NCI-H1694 (cell line): ENCODE measurements at regions not wholly inside any gene's neighbourhood (a gene's known extent, or its start where the extent isn't known, plus 50 kb on each side); places are given as distances from the start of the nearest gene placed in this dataset.

Source experiments
- DNase-seq: peaks from one replicate; lab custom pipeline; 2025; lab: John Stamatoyannopoulos, UW

DNA sequence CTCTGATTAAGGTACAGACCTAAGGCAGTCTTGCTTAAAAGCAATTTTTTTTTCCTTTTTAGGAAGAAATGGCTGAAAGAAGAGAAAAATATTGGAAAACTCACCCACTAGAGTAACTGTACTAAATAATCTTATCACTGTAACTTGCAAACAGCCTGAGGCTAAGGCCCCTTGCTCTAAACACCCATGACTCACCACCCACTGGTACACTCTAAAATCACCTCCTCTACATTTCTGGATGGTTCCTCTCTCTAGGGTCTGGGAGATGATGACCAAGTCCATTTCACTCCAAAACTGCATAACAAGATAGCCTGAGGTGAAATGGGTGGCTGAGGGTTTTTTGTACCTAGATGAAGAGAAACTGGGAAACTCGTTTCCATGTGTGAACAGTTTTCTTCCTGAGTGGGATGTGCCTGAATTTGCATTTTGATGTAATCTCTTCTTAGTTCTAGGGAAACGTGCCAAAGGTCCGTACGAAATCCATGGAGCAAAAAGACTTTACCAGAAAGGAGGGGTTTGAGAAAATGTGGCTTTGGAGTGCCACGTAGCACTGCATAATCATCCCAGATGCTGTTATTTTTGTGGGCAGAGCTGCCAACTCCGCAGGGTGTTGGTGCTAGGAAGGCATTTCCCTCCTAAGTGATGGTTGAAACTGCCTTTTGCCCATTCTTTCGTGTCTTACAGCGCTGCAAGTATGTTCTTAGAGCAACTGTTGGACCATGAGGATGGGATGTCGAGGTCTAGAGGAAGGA, 113.5 kb upstream of the C10orf90 start:
- DNase-seq, result no peak

DNA sequence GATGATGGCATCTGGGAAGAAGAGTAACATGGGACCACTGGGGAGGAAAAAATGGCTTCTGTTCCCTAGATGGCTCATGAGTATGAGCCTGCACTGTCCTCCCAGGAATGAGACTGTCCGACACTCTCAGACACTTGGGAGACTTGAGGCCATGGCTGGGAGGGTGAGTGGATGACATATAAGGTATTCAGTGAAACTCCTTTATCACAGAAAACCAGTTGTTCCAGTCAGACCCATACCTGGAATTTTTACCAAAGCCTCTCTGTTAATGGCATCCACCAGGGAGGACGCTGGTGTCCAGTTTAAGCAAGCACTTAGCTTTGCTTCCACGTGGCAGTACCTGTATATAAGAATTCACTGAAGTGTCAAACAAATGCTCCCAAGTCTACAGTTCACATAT, 116.7 kb upstream of the C10orf90 start:
- no peak for DNase-seq

DNA sequence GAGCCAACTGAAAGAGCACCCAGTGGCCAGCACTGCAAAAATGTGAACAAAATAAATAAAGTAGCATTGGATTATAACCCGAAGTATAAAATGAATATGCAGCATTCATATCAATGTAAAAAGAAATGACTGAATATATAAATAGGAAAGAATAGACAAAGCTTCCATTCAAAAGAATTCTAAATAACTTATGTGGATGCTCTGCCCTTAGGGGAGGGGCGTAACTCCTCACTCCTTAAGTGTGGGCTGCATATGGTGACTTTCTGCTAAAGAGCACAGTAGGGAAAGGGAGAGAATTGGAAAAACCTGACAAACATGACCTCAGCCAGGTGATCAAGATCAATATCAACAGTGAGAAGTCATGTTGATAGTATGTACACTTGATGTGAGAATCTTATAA, 109.9 kb upstream of the DOCK1 start:
- DNase-seq, result no peak

DNA sequence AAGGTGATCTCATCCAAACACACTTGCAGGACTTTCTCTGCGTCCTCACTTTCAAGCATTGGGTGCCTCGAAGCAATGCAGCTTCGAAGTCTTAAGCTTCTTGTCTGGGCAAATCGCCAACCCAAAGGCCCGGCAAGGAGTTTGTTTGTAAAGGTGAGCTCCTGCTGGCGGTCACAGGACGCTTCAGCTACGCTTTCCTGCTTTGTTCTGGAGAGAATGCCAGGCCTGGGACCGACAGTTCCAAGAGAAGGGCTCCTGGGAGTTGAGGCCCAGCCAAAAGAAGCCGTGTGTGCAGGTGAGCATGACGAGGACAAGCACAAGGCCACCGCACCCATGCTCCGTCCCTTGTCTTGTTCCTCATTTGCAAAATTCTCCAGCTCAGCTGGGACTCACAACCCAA, 106.6 kb upstream of the DOCK1 start:
- DNase-seq, result no peak

DNA sequence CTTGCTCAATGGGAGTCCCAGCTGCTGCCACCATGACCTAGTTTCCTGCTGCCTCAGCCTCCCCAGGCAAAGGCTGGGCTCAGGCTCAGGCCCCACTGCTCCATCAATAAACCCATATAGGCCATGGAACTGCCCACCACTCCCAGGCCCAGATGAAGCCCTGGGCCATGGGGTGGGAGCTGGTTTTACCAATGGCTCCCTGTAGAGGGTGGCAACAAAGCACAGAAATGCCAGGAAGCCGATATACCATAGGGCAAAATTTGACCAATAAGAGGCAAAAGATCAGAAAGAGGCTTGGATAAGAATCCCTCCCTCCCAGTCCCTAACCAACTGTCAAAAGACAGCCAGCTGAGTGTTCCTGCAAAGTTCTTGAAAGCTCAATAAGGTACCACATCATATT, 101.8 kb upstream of the DOCK1 start:
- no peak for DNase-seq

DNA sequence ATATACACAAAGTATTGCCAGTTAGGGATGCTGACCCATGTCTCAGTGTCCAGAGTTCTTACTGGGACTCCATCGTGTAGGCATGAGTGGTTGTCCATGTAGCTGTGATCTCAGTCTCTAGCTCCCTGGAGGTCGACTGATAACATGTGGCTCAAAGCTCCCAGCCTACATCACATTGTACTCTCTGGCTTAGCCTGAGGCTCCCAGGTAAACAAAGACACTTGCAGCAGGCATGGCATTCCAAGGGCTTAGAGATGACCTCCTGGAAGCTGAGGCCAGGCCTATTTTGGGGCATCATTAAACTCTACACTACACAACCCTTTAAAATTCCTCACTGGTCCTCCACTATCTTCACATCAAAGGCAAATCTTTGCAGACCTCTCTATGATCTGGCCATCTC, 100.8 kb upstream of the DOCK1 start:
- DNase-seq, result no peak

DNA sequence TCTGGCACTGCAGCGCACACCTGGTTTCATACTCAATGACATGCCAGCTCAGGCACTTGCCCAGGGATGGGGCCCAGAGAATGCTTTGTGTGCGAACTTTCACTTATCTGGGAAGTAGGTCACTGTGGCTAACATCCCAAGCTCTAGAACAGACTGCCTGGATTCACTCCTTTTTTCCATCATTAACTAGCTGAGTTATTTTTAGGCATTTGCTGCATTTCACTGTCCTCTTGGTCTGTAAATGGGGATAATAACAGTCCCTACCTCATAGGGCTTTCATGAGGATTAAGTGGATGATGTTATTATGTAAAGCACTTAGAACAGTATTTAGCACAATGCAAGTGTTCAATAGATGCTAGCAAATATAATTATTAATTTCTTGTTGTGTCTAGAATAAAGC, 98.7 kb upstream of the DOCK1 start:
- DNase-seq, result no peak

DNA sequence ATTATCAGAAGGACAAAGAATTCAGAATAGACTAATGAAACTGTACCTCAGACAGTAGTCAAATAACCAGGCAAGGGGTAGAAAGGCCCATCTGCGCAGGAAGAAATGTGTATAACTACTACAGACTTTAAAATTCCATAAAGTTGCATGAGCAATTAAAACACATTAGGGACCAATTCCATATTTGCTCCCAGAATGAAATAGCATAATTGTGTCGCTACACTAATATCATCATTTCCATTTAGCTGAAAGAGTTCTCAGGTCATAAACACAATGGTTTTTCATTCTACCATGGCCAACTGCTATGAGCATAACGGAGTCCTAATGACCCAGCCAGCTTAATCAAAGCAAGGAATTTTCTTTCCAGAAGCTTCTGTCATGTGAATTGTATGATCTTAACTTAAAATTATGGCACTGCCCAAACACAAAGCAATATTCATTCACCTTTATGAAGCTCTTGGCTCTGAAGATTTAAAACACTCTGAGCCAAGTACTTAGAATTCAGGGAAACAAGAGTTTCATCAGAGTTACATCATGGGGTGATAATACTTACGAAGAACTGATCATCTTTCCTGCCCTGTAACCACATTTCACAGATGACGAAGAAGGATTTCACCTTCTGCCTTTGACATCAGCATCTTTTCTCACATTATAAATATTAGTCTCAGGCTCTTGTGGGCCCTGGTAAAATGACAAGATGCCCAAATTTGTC, 98.1 kb upstream of the DOCK1 start:
- no peak for DNase-seq

DNA sequence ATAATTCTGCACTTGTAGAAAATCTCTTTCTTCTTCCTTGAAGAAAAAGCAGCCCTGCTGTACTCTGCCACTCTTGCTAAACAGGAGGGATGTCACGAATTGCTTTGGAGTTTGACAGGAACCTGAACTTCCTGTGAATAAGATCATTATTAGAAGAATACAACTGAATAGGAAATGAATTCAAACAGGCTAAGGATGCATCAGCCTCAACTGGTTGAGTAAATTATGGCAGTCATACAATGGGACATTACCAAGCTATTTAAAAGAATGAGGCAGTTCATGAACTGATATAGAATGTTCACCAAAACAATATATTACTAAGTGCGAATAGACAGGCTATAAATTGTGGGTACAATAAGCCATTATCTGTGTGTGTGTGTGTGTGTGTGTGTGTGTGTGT, 97.1 kb upstream of the DOCK1 start:
- no peak for DNase-seq

DNA sequence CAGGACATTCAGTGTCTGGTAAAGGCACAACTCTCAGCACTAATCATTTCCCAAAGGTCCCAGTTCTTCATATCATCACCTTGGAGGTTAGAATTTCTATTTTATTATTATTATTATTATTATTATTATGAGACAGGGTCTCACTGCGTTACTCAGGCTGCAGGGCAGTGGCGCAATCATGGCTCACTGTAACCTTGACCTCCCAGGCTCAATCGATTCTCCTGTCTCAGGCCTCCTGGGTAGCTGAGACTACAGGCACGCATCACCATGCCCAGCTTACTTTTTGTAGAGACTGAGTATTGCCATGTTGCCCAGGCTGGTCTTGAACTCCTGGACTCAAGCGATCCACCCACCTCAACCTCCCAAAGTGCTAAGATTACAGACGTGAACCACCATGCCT, 91.8 kb upstream of the DOCK1 start:
- DNase-seq, result no peak

DNA sequence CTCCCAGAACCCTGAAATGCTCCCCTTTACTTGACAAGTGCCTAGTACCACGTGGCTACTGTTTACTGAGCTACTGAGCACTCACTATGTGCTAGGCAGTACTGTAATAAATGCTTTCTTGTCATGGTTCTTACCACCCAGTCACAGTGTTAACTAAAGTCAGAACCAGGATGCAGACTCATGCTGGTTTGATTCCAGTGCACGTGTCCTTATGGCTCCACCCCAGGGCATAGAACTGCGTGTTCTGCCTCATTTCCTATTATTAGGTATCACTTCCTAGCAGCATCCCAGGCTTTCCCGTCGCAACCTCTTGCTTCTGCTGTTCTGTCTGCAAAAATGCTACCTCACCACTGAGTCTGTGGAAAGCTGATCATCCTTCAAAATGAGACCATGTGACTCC, 71.7 kb upstream of the DOCK1 start:
- no peak for DNase-seq

DNA sequence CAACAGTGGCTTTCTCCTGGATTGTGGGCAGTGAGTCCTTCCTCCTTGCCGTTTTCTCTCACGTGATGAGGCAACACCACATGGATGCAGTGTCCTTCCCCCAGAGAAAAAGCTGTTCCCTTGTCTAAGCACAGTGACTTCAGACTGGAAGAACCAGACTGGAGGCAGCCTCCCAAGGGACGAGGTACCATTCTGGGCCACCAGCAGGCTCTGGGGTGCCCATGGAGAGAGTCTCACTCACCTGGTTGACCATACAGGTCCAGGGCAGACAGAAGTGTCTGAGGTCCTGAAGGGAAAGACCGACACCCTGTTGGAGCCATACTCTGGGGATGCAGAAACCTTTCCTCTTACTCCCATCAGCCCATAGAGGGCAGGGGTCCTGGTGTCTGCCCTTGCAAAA, 69.2 kb upstream of the DOCK1 start:
- no peak for DNase-seq

DNA sequence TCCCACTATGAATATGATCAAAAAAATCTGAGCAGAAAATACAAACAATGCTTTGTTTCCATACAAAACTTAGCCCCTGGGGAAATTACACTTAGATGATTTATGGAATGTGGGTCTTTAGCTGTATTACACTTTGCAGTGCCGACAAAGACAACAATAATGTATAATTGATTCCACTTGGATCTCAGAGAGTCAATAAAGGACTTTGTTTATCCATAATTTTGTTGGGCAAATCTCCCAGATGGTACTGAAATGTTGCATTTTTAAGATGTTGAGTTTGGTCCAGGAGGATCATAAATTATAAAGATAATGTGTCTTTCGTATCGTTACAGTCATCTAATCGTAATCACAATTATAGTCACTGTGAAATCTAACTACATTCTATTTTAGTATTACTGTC, 66.9 kb upstream of the DOCK1 start:
- DNase-seq, result no peak

DNA sequence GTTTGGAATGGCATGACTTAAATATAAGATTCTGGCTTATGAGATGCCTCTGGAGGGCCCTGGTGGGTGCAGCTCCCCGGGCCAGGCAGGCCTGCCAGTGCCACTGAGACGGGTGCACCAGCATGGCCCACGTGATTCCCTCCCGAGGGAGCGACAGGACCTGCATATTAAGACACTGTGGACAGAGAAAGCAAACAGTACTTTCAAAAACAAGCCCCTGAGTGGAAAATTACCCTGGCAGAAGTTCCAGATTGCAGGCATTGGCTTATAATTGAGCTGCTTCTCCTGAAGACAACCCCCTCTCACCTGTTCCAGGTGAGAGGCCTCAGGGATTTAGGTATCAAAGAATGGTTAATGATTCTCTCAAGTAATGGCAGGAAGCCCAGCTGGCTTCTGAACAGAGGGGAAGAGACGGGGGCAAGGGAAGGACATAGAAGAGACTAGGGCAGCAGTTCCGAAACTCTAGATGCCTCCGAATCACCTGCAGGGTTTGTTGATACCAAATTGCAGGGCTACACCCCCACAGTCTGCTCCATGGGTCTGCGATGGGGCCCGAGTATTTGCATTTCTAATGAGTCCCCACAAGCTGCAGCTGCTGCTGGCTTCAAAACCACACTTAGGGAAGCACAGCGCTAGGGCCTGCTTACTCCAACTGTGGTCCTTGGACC, 66.0 kb upstream of the DOCK1 start:
- DNase-seq, result no peak

DNA sequence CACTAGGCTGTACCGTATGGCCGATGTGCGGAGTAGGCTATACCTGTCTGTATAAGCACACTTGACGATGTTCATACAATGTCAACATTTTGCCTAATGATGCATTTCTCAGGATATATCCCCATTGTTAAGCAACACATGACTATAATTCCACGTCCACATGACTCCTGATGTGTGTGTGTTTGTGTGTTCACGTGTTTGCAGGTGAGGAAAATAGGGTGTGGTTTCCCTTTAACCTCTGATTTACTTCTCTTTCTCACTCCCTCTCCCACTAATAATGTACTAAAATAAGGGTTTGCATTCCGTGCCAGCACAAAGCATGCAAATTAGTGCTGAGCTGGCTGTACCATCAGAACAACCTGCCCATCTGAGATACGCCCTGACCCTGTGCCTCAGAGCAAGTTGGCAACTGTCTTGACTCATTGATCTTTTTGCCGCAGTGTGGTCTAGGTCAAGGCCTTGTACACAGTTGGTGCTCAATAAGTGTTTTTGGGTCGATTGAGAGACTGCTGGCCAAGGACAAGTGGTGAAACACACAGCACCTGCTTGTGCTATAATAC, 64.6 kb upstream of the DOCK1 start:
- no peak for DNase-seq

DNA sequence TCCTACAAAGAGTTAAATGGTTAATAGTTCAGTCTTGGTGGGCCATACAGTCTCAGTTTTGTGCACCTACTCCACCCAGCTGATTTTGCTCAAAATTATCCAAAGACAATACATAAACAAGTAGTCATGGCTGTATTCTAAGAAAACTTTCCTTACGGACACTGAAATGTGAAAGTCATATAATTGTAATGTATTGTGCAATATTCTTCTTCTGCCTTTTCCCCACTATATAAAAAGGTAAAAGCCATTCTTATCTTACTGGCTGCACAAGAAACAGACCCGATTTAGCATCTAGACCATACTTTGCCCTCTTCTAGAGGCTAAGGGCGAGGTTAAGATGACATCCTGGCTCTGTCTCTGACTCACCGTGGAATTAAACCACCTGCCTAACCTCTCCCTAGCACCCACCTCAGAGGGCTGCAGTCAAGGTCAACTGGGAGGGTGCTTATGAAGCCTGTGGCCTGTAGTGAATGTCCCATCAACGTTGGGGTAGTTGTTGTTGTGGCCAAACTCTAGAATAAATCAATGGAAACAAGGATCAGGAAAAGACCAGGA, 63.8 kb upstream of the DOCK1 start:
- no peak for DNase-seq

DNA sequence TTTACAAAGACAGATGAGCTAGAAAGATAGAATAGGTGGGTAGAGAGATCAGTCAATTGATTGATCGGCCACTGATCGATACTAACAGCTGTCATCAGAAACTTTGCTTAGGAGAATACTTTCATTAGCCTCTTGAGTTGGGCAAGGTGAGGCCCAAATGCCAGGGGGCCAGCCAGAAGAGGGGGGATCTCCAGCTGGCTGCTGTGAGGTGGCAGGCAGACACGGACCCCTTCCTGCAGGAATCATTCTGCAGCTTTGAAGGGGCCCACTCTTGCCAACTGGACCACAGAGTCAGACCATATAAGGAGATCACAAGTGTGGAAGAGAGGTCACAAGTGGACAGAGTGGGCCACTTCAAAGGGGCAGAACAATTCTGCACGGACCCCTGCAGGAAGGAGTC, 62.9 kb upstream of the DOCK1 start:
- no peak for DNase-seq

DNA sequence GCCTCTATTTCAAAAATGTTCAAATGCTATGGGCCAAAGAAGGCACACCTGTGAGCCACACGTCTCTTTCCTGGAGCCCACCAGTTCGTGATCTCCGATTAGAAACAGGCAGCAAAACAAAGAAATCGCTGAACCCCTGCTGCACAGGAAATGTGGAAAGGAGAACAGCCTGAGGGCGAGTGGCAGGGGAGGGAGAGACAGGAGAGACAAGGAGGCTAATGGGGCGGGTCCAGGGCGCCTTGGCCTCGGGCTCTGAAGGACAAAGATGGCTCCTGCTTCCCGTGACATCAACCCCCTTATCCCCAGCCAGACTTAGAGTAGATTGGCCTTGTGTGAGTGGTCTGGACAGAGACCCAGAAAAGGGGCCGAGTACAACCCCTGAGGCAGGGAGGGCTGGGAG, 62.4 kb upstream of the DOCK1 start:
- DNase-seq, result no peak

DNA sequence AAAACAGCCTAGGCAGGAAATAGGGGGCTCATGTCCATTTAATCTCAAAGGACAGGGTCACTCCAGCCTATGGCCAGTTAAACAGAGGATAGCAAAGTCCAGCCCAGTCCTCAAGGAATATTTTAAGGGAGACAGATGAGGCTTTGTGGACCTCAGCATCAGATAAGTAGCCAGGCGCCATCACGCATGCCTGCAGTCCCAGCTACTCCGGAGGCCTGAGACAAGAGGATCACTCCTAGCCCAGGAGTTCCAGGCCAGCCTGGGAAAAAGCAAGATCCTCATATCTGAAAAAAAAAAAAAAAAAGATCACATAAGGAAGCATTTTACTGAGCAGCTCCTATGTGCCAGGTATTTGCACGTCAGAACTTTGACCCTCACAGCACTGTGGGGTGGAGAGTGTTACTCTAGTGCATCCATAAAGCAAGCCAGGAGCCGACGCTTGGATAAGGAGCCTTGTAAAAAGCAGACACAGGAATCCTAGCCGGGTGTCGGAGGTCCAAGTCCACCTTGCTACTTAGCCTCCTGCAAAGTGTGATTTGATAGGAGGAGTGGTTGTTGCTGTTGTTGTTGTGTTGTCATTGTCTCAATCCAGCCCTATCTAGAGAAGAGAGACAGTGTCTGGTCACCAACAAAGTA, 61.8 kb upstream of the DOCK1 start:
- DNase-seq, result no peak

DNA sequence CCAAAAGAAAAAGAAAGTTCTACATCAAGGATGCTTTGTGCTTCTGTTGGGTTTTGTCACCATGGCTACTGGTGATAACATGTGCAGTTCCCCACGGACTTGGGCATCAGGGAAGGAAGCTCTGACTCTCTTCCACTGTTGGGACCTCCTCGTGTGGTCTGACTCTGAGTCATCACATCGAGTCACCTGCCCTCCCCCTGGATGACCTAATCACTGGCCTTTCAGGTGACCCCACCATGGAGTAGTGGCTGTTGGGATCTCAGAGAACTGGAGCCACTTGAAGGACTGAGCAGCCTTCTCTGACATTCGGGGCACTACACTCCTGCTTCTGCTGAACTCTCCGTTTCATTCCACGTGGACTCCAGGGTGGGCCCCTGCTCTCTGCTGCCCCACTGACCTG, 60.8 kb upstream of the DOCK1 start:
- no peak for DNase-seq

DNA sequence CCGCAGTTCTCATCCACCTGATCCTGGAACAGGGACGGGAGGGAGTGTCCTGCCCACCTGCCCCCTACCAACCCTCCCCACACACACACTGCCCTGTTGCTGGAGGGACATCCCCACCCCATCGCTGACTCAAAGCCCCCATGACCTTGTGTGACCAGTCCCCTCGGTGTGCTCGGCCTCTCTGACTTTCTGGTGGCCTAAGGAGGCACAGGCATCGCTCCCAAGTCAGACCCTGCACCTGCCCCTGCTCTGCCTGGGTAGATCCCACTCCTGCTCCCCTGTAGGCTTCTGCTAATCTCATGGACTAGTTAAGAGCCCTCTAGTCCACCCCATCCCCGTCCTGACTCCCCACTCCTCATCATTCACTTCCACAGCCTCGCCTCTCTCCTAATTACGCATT, 58.8 kb upstream of the DOCK1 start:
- no peak for DNase-seq

DNA sequence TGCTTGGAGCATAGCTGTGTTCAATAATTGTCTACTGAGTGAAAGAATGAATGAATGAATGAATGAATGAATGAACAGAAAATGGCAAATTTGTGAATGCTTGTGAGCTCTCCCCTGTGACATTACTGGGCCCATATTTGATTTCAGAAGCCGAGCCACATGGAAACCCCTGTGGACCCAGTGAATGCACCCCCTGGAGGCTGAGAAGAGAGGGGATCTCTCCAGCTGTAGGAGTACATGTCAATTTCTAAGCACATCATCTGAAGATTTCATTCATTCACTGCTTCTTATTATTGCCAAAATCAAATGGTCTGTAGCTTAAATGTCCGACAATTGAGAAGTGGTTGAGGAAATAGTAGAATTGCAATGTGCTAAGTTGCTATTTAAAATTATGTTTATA, 58.3 kb upstream of the DOCK1 start:
- DNase-seq, result no peak
